Keratinocyte (primary cell): ENCODE measurements at regions not wholly inside any gene's neighbourhood (a gene's known extent, or its start where the extent isn't known, plus 50 kb on each side); places are given as distances from the start of the nearest gene placed in this dataset.

Experiments used
- DNase-seq: peaks from one replicate; pipeline ENCODE4 v3.0.0-alpha.2; 2011; ENCODE audit warnings: low read depth, missing footprints, low spot score
- FAIRE-seq: peaks from 2 replicates; lab custom pipeline; 2011; peaks lifted over from hg19 to GRCh38; lab: Jason Lieb, UNC
- H2AFZ ChIP-seq: 2 replicates; pipeline ENCODE4 v1.6.0; 2012; ENCODE audit warnings: low read length, control low read depth, inconsistent platforms; ENCODE audit not compliant: control insufficient read depth
- H3K27ac ChIP-seq: 2 replicates; pipeline ENCODE4 v1.5.1; 2011; ENCODE audit warnings: low read length; ENCODE audit not compliant: control insufficient read depth, insufficient read depth
- H3K27me3 ChIP-seq: 3 replicates; pipeline ENCODE4 v1.6.0; 2011; ENCODE audit warnings: low read length; ENCODE audit not compliant: control insufficient read depth, insufficient read depth; ENCODE audit errors: extremely low read depth
- H3K36me3 ChIP-seq, 2 experiments: 2 replicates in 1 of 2; 3 replicates in 1 of 2; pipeline ENCODE4 v1.5.1; 2011; ENCODE audit warnings: low read length in 2 of 2, mild to moderate bottlenecking in 1 of 2; ENCODE audit not compliant: control insufficient read depth in 2 of 2, insufficient read depth in 2 of 2; ENCODE audit errors: extremely low read depth in 1 of 2
- H3K4me1 ChIP-seq: 3 replicates; pipeline ENCODE4 v1.5.1; 2011; ENCODE audit warnings: low read length; ENCODE audit not compliant: control insufficient read depth, insufficient read depth; ENCODE audit errors: extremely low read depth
- H3K4me2 ChIP-seq: 3 replicates; pipeline ENCODE4 v1.6.0; 2011; ENCODE audit warnings: low read depth, low read length; ENCODE audit not compliant: control insufficient read depth, insufficient read depth; ENCODE audit errors: extremely low read depth
- H3K4me3 ChIP-seq, 3 experiments: fragments of 200-600 bp in 1 of 3; sonication (generic) in 1 of 3; 2 replicates in 2 of 3; 3 replicates in 1 of 3; pipeline ENCODE4 v1.5.1; 2011 to 2016; ENCODE audit warnings: low read length in 3 of 3, mild to moderate bottlenecking in 3 of 3, control low read depth in 2 of 3, inconsistent platforms in 1 of 3, low read depth in 1 of 3, mixed read lengths in 1 of 3, mixed run types in 1 of 3, moderate library complexity in 1 of 3; ENCODE audit not compliant: control insufficient read depth in 2 of 3, insufficient read depth in 2 of 3; ENCODE audit errors: extremely low read depth in 1 of 3
- H3K79me2 ChIP-seq: 2 replicates; pipeline ENCODE4 v1.6.0; 2012; ENCODE audit warnings: low read length; ENCODE audit not compliant: control insufficient read depth, insufficient read depth
- H3K9ac ChIP-seq: 3 replicates; pipeline ENCODE4 v1.6.0; 2011; ENCODE audit warnings: low read length; ENCODE audit not compliant: control insufficient read depth, insufficient read depth; ENCODE audit errors: extremely low read depth
- H3K9me1 ChIP-seq: 3 replicates; pipeline ENCODE4 v1.6.0; 2011; ENCODE audit warnings: low read length; ENCODE audit not compliant: control insufficient read depth, insufficient read depth; ENCODE audit errors: extremely low read depth
- H3K9me3 ChIP-seq: 2 replicates; pipeline ENCODE4 v1.5.1; 2012; ENCODE audit warnings: low read depth, low read length; ENCODE audit not compliant: control insufficient read depth
- H4K20me1 ChIP-seq: 3 replicates; pipeline ENCODE4 v1.6.0; 2011; ENCODE audit warnings: low read length; ENCODE audit not compliant: control insufficient read depth, insufficient read depth; ENCODE audit errors: extremely low read depth
- EZH2 ChIP-seq: IDR thresholded peaks from one replicate; pipeline ENCODE4 v1.6.1; 2012; ENCODE audit warnings: inconsistent platforms, mild to moderate bottlenecking, low read length, moderate library complexity
- dilution Hi-C: fragments of 300-500 bp; cut with MboI; formaldehyde crosslinking; loops from one replicate; pipeline ENCODE4 v1.7.0; 2020; ENCODE audit warnings: low sequenced_read_pairs; ENCODE audit not compliant: extremely low pct_ligation_motif_present
- TF ChIP-seq, protein P1 (sequence below), 3 experiments: IDR thresholded peaks in 1 of 3; conservative IDR thresholded peaks in 1 of 3; optimal IDR thresholded peaks in 1 of 3; 2 replicates in 2 of 3; 3 replicates in 1 of 3; pipeline versions ENCODE3 to v1.5.1; 2011; ENCODE audit warnings: low read length in 3 of 3, mild to moderate bottlenecking in 3 of 3, moderate library complexity in 2 of 3, control low read depth in 1 of 3, inconsistent platforms in 1 of 3; ENCODE audit not compliant: insufficient read depth in 2 of 3; ENCODE audit errors: extremely low read depth in 1 of 3

DNA sequence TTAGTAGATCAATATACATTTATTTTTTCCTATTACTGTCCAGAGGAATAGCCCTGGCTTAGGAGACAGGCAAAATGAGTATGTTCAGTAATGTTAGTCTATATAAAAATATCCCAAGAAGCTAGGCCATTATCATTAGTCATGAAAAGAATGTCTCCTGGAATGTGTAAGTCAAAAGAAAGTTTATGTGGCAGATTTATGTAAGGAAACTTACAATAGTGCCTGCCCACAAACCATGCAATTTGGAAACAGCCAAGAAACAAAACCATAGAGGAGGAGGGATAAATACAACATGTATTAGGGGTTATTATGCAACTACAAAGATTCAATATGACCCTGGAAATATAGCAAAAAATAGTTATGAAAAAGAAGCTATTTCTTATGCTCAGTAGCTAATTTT, 96.3 kb downstream of the NOL4 start:
- no peaks in the 10 kb centered on the region for H3K79me2 ChIP-seq
- H3K27me3 ChIP-seq: no peaks in the 10 kb centered on the region
- no peaks in the 10 kb centered on the region for H3K9me3 ChIP-seq
- H3K9ac ChIP-seq: no peak overlapping the region
- dilution Hi-C loops: no loop called here
- no peak overlapping the region for H3K27ac ChIP-seq
- no peaks in the 10 kb centered on the region for H3K4me1 ChIP-seq
- H3K4me2 ChIP-seq: no peak overlapping the region
- no peaks in the 10 kb centered on the region for H3K36me3 ChIP-seq
- TF ChIP-seq, protein P1, sequence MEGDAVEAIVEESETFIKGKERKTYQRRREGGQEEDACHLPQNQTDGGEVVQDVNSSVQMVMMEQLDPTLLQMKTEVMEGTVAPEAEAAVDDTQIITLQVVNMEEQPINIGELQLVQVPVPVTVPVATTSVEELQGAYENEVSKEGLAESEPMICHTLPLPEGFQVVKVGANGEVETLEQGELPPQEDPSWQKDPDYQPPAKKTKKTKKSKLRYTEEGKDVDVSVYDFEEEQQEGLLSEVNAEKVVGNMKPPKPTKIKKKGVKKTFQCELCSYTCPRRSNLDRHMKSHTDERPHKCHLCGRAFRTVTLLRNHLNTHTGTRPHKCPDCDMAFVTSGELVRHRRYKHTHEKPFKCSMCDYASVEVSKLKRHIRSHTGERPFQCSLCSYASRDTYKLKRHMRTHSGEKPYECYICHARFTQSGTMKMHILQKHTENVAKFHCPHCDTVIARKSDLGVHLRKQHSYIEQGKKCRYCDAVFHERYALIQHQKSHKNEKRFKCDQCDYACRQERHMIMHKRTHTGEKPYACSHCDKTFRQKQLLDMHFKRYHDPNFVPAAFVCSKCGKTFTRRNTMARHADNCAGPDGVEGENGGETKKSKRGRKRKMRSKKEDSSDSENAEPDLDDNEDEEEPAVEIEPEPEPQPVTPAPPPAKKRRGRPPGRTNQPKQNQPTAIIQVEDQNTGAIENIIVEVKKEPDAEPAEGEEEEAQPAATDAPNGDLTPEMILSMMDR (optimal IDR thresholded peaks at IDR 0.05 in 1 of 3, IDR thresholded peaks at IDR 0.05 in 1 of 3, conservative IDR thresholded peaks at IDR 0.05 in 1 of 3; ENCODE audit: extremely low read depth in 1 of 3, insufficient read depth in 2 of 3, low read length in 3 of 3): no peak
- TF ChIP-seq EZH2: no peak
- H2AFZ ChIP-seq: no peak overlapping the region
- no peak overlapping the region for H3K4me3 ChIP-seq
- no peaks in the 10 kb centered on the region for H4K20me1 ChIP-seq
- no peaks in the 10 kb centered on the region for H3K9me1 ChIP-seq
- FAIRE-seq (no peak), DNase-seq (no peak)

GRCh38 chr18:34126121-34126520, 98.6 kb downstream of the NOL4 start:
- DNase-seq (no peak), FAIRE-seq (no peak)
- no peaks in the 10 kb centered on the region for H4K20me1 ChIP-seq
- H3K27ac ChIP-seq: no peak overlapping the region
- H3K4me2 ChIP-seq: no peak overlapping the region
- TF ChIP-seq EZH2: no peak
- TF ChIP-seq, protein P1 (optimal IDR thresholded peaks at IDR 0.05 in 1 of 3, IDR thresholded peaks at IDR 0.05 in 1 of 3, conservative IDR thresholded peaks at IDR 0.05 in 1 of 3; ENCODE audit: extremely low read depth in 1 of 3, insufficient read depth in 2 of 3, low read length in 3 of 3): no peak
- H3K27me3 ChIP-seq: no peaks in the 10 kb centered on the region
- H2AFZ ChIP-seq: no peak overlapping the region
- no peak overlapping the region for H3K9ac ChIP-seq
- peaks cover 5% of the 10 kb centered on the region for H3K4me1 ChIP-seq
- no peaks in the 10 kb centered on the region for H3K79me2 ChIP-seq
- H3K9me3 ChIP-seq: no peaks in the 10 kb centered on the region
- H3K36me3 ChIP-seq: no peaks in the 10 kb centered on the region
- dilution Hi-C loops: no loop called here
- H3K9me1 ChIP-seq: no peaks in the 10 kb centered on the region
- no peak overlapping the region for H3K4me3 ChIP-seq
